ENCODE measurements at regions not wholly inside any gene's neighbourhood (a gene's known extent, or its start where the extent isn't known, plus 50 kb on each side); places are given as distances from the start of the nearest gene placed in this dataset.

DNA sequence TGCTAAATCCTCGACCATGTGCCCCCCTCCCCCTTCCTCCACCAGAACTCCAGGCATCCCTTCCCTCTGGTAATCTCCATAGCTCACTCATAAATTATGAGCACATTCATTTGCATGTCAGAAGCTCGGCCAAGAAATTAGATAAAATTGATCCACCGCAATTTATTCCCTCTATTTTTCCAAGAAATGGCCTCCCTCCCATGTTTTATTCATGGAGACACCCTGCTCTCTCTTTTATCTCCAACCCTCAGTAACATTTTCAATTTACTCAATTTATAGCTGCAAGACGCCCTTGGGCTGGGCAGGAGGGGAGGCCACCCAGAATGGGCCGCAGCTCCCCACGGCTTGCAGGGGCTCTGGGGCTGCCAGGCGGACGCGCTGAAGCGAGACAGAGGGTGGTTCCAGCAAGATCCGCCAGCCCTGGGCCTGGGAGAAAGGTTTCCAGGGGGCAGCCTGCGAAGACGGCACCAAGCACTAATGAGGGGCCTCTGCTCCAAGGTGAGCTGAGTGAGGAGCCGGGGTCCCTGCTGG, 54.7 kb upstream of the ZNF423 start:
- H3K4me3 ChIP-seq (ENCODE audit: low read depth, low read length) = no peak overlapping the region
- DNase-seq (ENCODE audit: low read depth) = no peak
- in situ Hi-C loops (cut with HindIII; ENCODE audit: low sequenced_read_pairs) = no loop called here
- TF ChIP-seq CTCF (IDR thresholded peaks at IDR 0.05; ENCODE audit: low read depth, low read length, missing control alignments) = no peak

- no peak overlapping the region for H3K4me3 ChIP-seq (ENCODE audit: low read depth, low read length)
- DNase-seq (ENCODE audit: low read depth) = no peak
- in situ Hi-C loops (cut with HindIII; ENCODE audit: low sequenced_read_pairs) = no loop called here
- no peak for TF ChIP-seq CTCF (IDR thresholded peaks at IDR 0.05; ENCODE audit: low read depth, low read length, missing control alignments)
Measured at GRCh38 chr16:49911430-49911829, 55.5 kb upstream of the ZNF423 start.

DNA sequence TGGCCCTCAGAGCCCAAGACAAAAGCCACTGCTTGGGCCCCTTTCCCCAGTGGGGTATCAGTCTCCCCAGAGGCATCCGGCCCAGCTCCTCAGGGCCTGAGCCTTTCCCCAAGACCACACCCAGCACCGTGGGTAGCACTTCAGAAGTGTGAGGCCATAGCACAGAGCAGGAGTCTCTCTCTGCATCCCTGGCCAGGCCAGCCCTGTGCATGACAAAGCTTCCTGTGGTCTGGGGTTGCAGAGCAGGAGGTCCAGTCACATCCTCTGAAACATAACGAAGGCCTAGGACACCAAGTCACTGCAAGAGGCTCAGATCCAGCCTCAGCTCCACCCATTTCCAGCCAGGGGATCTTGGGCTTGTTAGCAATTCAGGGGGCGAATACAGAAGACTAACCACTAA, 56.8 kb upstream of the ZNF423 start:
- no peak for TF ChIP-seq CTCF (IDR thresholded peaks at IDR 0.05; ENCODE audit: low read depth, low read length, missing control alignments)
- in situ Hi-C loops (cut with HindIII; ENCODE audit: low sequenced_read_pairs) = no loop called here
- H3K4me3 ChIP-seq (ENCODE audit: low read depth, low read length) = no peak overlapping the region
- DNase-seq (ENCODE audit: low read depth) = no peak

GRCh38 chr16:49913720-49914119, 57.8 kb upstream of the ZNF423 start:
- no peak overlapping the region for H3K4me3 ChIP-seq (ENCODE audit: low read depth, low read length)
- in situ Hi-C loops (cut with HindIII; ENCODE audit: low sequenced_read_pairs) = no loop called here
- no peak for TF ChIP-seq CTCF (IDR thresholded peaks at IDR 0.05; ENCODE audit: low read depth, low read length, missing control alignments)
- DNase-seq (ENCODE audit: low read depth) = no peak

- no peak for DNase-seq (ENCODE audit: low read depth)
- no peak overlapping the region for H3K4me3 ChIP-seq (ENCODE audit: low read depth, low read length)
- TF ChIP-seq CTCF (IDR thresholded peaks at IDR 0.05; ENCODE audit: low read depth, low read length, missing control alignments) = no peak
- in situ Hi-C loops (cut with HindIII; ENCODE audit: low sequenced_read_pairs) = no loop called here
Measured at GRCh38 chr16:49914657-49915056, 58.7 kb upstream of the ZNF423 start.

DNA sequence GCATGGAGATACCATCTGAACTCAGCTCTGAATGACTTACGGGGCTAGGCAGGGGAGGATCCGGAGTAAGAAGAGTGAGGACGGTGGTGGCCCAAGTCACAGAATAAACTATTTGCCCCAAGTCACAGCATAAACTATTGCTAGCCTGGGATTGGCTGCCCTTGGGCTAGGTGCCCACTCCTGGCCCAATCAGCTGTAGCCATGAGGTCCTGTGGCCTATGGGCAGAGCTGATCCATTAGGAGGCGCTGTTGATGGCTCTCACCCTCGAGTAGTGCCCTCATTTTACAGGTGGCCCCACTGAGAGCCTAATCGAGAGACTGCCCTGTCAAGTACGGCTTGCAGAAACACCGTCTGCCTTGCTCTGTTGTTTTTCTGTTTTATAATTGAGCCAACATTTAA, 62.3 kb upstream of the ZNF423 start:
- TF ChIP-seq CTCF (IDR thresholded peaks at IDR 0.05; ENCODE audit: low read depth, low read length, missing control alignments) = no peak
- DNase-seq (ENCODE audit: low read depth) = no peak
- in situ Hi-C loops (cut with HindIII; ENCODE audit: low sequenced_read_pairs) = no loop called here
- no peak overlapping the region for H3K4me3 ChIP-seq (ENCODE audit: low read depth, low read length)

DNA sequence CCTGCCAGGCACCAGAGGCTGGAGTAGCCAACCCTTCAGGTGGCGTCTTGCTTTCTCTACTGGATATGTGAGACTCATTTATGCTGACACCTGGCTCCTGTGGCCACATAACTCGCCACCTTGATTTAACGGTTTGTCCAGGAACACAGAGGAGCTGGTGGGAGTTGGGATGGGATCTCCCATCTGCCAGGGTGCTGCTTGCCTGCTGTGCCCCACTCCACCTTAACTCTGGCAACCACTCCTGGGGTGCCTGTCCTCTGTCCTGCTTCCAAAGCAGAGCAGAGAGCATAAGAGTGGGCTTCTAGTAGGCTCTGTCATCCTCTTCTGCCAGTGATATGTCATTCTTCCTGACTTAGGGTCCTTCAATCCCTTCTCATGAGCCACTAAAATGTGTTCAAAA, 63.4 kb upstream of the ZNF423 start:
- in situ Hi-C loops (cut with HindIII; ENCODE audit: low sequenced_read_pairs) = no loop called here
- TF ChIP-seq CTCF (IDR thresholded peaks at IDR 0.05; ENCODE audit: low read depth, low read length, missing control alignments) = no peak
- no peak overlapping the region for H3K4me3 ChIP-seq (ENCODE audit: low read depth, low read length)
- no peak for DNase-seq (ENCODE audit: low read depth)

All from astrocyte of the cerebellum (primary cell).